ENCODE measurements at regions not wholly inside any gene's neighbourhood (a gene's known extent, or its start where the extent isn't known, plus 50 kb on each side); places are given as distances from the start of the nearest gene placed in this dataset.

GRCh38 chr5:88144219-88145001 lies 124.2 kb downstream of the TMEM161B start:
- Mint-ChIP-seq H3K4me3 (peak overlapping the region; percentile 19), H3K27ac (no peak overlapping the region), H3K9me3 (ENCODE audit: low read depth) (peaks cover 4% of the 10 kb centered on the region), H3K4me1 (peaks cover 20% of the 10 kb centered on the region), H3K36me3 (ENCODE audit: low read depth) (peaks cover 1% of the 10 kb centered on the region), H3K27me3 (peaks cover 34% of the 10 kb centered on the region)
- CTCF ChIA-PET = no interaction called here
- POLR2A ChIA-PET = no interaction called here
- no peak for ATAC-seq
- no peak for DNase-seq
- intact Hi-C loops (cut with DNase I, micrococcal nuclease) = loop anchor here (1.0 to 5.0 kb wide), 5 partner anchors 358 to 732 kb away; partner anchors contain the start of gene CCNH (in 1 of the 2)

GRCh38 chr5:88143693-88144218 lies 124.9 kb downstream of the TMEM161B start:
- ATAC-seq = no peak
- CTCF ChIA-PET = no interaction called here
- intact Hi-C loops (cut with DNase I, micrococcal nuclease) = loop anchor here (1.0 to 5.0 kb wide), 5 partner anchors 359 to 731 kb away; partner anchors contain the start of gene CCNH (in 1 of the 2)
- peaks cover 4% of the 10 kb centered on the region for H3K9me3 Mint-ChIP-seq (ENCODE audit: low read depth)
- POLR2A ChIA-PET = no interaction called here
- H3K27me3 Mint-ChIP-seq = peaks cover 35% of the 10 kb centered on the region
- peaks cover 1% of the 10 kb centered on the region for H3K36me3 Mint-ChIP-seq (ENCODE audit: low read depth)
- no peak overlapping the region for H3K27ac Mint-ChIP-seq
- no peak for DNase-seq
- peak overlapping the region; percentile 19 for H3K4me3 Mint-ChIP-seq
- H3K4me1 Mint-ChIP-seq = peaks cover 20% of the 10 kb centered on the region

GRCh38 chr5:88142886-88143692 lies 125.6 kb downstream of the TMEM161B start:
- H3K27me3 Mint-ChIP-seq = peaks cover 35% of the 10 kb centered on the region
- peaks cover 1% of the 10 kb centered on the region for H3K36me3 Mint-ChIP-seq (ENCODE audit: low read depth)
- intact Hi-C loops (cut with DNase I, micrococcal nuclease) = loop anchor here (5.0 kb wide), 4 partner anchors 359 to 731 kb away; partner anchors contain the start of gene CCNH (in 1 of the 2)
- ChIA-PET POLR2A (no interaction called here), CTCF (interaction anchor here (0.9 kb wide), 1 partner anchor 13 kb away, joined by 3 read pairs; no protein-coding TSS in a partner anchor)
- DNase-seq (no peak), ATAC-seq (no peak)
- peaks cover 20% of the 10 kb centered on the region for H3K4me1 Mint-ChIP-seq
- no peak overlapping the region for H3K4me3 Mint-ChIP-seq
- peaks cover 4% of the 10 kb centered on the region for H3K9me3 Mint-ChIP-seq (ENCODE audit: low read depth)
- H3K27ac Mint-ChIP-seq = no peak overlapping the region

GRCh38 chr5:88142636-88142885 lies 126.1 kb downstream of the TMEM161B start:
- no peak overlapping the region for H3K27ac Mint-ChIP-seq

GRCh38 chr5:88140856-88141752 lies 127.5 kb downstream of the TMEM161B start:
- Mint-ChIP-seq H3K36me3 (ENCODE audit: low read depth) (peaks cover 1% of the 10 kb centered on the region), H3K4me1 (peaks cover 20% of the 10 kb centered on the region), H3K27ac (no peak overlapping the region), H3K27me3 (peaks cover 36% of the 10 kb centered on the region), H3K4me3 (no peak overlapping the region), H3K9me3 (ENCODE audit: low read depth) (peaks cover 4% of the 10 kb centered on the region)
- ChIA-PET POLR2A (no interaction called here), CTCF (interaction anchor here (0.6 to 1.2 kb wide), 4 partner anchors 360 to 718 kb away, joined by 3 read pairs; no protein-coding TSS in a partner anchor)
- intact Hi-C loops (cut with DNase I, micrococcal nuclease) = loop anchor here (1.0 to 5.0 kb wide), 9 partner anchors 127 to 729 kb away; partner anchors contain the start of genes TMEM161B (in 2 of the 2) and CCNH (in 1 of the 2)
- peak; percentile 93 for ATAC-seq
- DNase-seq = peak; percentile 93

More at GRCh38 chr5:88142636-88142885, 126.1 kb downstream of the TMEM161B start:
- intact Hi-C loops (cut with DNase I, micrococcal nuclease) = loop anchor here (5.0 kb wide), 4 partner anchors 360 to 730 kb away; partner anchors contain the start of gene CCNH (in 1 of the 2)
- no peak for ATAC-seq
- Mint-ChIP-seq H3K4me1 (peaks cover 20% of the 10 kb centered on the region), H3K9me3 (ENCODE audit: low read depth) (peaks cover 4% of the 10 kb centered on the region), H3K27me3 (peaks cover 35% of the 10 kb centered on the region), H3K4me3 (no peak overlapping the region), H3K36me3 (ENCODE audit: low read depth) (peaks cover 1% of the 10 kb centered on the region)
- ChIA-PET CTCF (interaction anchor here (0.9 kb wide), 1 partner anchor 13 kb away, joined by 3 read pairs; no protein-coding TSS in a partner anchor), POLR2A (no interaction called here)
- DNase-seq = no peak

GRCh38 chr5:88140396-88140855 lies 128.2 kb downstream of the TMEM161B start:
- no peak overlapping the region for H3K27ac Mint-ChIP-seq
- intact Hi-C loops (cut with DNase I, micrococcal nuclease) = loop anchor here (2.0 to 5.0 kb wide), 7 partner anchors 128 to 728 kb away; partner anchors contain the start of genes CCNH (in 1 of the 2) and TMEM161B (in 1 of the 2)
- peaks cover 13% of the 10 kb centered on the region for H3K4me1 Mint-ChIP-seq
- peaks cover 1% of the 10 kb centered on the region for H3K36me3 Mint-ChIP-seq (ENCODE audit: low read depth)
- H3K27me3 Mint-ChIP-seq = peaks cover 30% of the 10 kb centered on the region
- H3K4me3 Mint-ChIP-seq = no peak overlapping the region
- peaks cover 4% of the 10 kb centered on the region for H3K9me3 Mint-ChIP-seq (ENCODE audit: low read depth)
- ChIA-PET POLR2A (no interaction called here), CTCF (interaction anchor here (0.6 to 1.2 kb wide), 4 partner anchors 359 to 719 kb away, joined by 3 read pairs; no protein-coding TSS in a partner anchor)
- DNase-seq = peak; percentile 30
- no peak for ATAC-seq

- Mint-ChIP-seq H3K27me3 (peaks cover 20% of the 10 kb centered on the region), H3K4me1 (no peaks in the 10 kb centered on the region), H3K9me3 (ENCODE audit: low read depth) (no peaks in the 10 kb centered on the region), H3K27ac (no peak overlapping the region), H3K36me3 (ENCODE audit: low read depth) (no peaks in the 10 kb centered on the region), H3K4me3 (no peak overlapping the region)
- DNase-seq (no peak), ATAC-seq (no peak)
- POLR2A ChIA-PET = no interaction called here
- CTCF ChIA-PET = interaction anchor here (0.6 kb wide), 1 partner anchor 538 kb away, joined by 3 read pairs; no protein-coding TSS in a partner anchor
- intact Hi-C loops (cut with DNase I, micrococcal nuclease) = no loop called here
Observed at GRCh38 chr5:88130211-88130815, 138.3 kb downstream of the TMEM161B start.

GRCh38 chr5:88128813-88129212 lies 139.8 kb downstream of the TMEM161B start:
- H3K27ac Mint-ChIP-seq = no peak overlapping the region
- ChIA-PET POLR2A (no interaction called here), CTCF (no interaction called here)
- ATAC-seq (no peak), DNase-seq (no peak)
- no peak overlapping the region for H3K4me3 Mint-ChIP-seq
- intact Hi-C loops (cut with DNase I, micrococcal nuclease) = no loop called here
- H3K4me1 Mint-ChIP-seq = no peaks in the 10 kb centered on the region
- H3K27me3 Mint-ChIP-seq = peaks cover 12% of the 10 kb centered on the region
- peaks cover 5% of the 10 kb centered on the region for H3K9me3 Mint-ChIP-seq (ENCODE audit: low read depth)
- no peaks in the 10 kb centered on the region for H3K36me3 Mint-ChIP-seq (ENCODE audit: low read depth)

- no peaks in the 10 kb centered on the region for H3K36me3 Mint-ChIP-seq (ENCODE audit: low read depth)
- H3K9me3 Mint-ChIP-seq (ENCODE audit: low read depth) = peaks cover 6% of the 10 kb centered on the region
- H3K4me1 Mint-ChIP-seq = no peaks in the 10 kb centered on the region
- ChIA-PET POLR2A (no interaction called here), CTCF (no interaction called here)
- DNase-seq = no peak
- H3K27ac Mint-ChIP-seq = no peak overlapping the region
- no peak overlapping the region for H3K4me3 Mint-ChIP-seq
- intact Hi-C loops (cut with DNase I, micrococcal nuclease) = no loop called here
- peaks cover 23% of the 10 kb centered on the region for H3K27me3 Mint-ChIP-seq
- no peak for ATAC-seq
Observed at GRCh38 chr5:88119535-88120125, 149.0 kb downstream of the TMEM161B start.

- CTCF ChIA-PET = no interaction called here
- H3K4me3 Mint-ChIP-seq = no peak overlapping the region
- POLR2A ChIA-PET = no interaction called here
- H3K4me1 Mint-ChIP-seq = no peaks in the 10 kb centered on the region
- H3K27ac Mint-ChIP-seq = no peak overlapping the region
- no peaks in the 10 kb centered on the region for H3K36me3 Mint-ChIP-seq (ENCODE audit: low read depth)
- ATAC-seq = no peak
- intact Hi-C loops (cut with DNase I, micrococcal nuclease) = no loop called here
- DNase-seq = no peak
- peaks cover 4% of the 10 kb centered on the region for H3K9me3 Mint-ChIP-seq (ENCODE audit: low read depth)
- H3K27me3 Mint-ChIP-seq = peaks cover 23% of the 10 kb centered on the region
Observed at GRCh38 chr5:88118179-88118578, 150.5 kb downstream of the TMEM161B start.

All from activated CD4-positive, alpha-beta T cell treated with anti-CD3 and anti-CD28 coated beads for 36 hours (primary cell).